Skin epidermis (tissue), 12 donors: ENCODE measurements at regions not wholly inside any gene's neighbourhood (a gene's known extent, or its start where the extent isn't known, plus 50 kb on each side); places are given as distances from the start of the nearest gene placed in this dataset.
A peak's percentile ranks its signal among the peaks of the same experiment; 100 is the strongest.
"Not testable (repeated sequence)": the region's sequence is repeated elsewhere in the genome, so short reads cannot be mapped to it uniquely, and the experiment has no call there.

Source experiments
- H3K27ac ChIP-seq, 21 experiments: fragments of 200-600 bp; sonication (generic) in 11 of 21; one replicate each; pipeline ENCODE4 v1.5.0; 2020; ENCODE audit warnings: mild to moderate bottlenecking in 3 of 21, inconsistent platforms in 2 of 21, moderate library complexity in 2 of 21
- H3K4me3 ChIP-seq, 7 experiments: fragments of 200-600 bp; sonication (generic) in 2 of 7; one replicate each; pipeline ENCODE4 v1.5.0; 2020; ENCODE audit warnings: inconsistent platforms in 2 of 7, mild to moderate bottlenecking in 2 of 7, moderate library complexity in 1 of 7

GRCh38 chr4:106546370-106546769 is 177.8 kb upstream of the GIMD1 start:
- Histone ChIP-seq H3K4me3 (no peak overlapping the region), H3K27ac (no peak overlapping the region)

- H3K27ac ChIP-seq, H3K4me3 ChIP-seq: not testable (repeated sequence)
Observed at GRCh38 chr4:106542609-106543008, 174.0 kb upstream of the GIMD1 start.

DNA sequence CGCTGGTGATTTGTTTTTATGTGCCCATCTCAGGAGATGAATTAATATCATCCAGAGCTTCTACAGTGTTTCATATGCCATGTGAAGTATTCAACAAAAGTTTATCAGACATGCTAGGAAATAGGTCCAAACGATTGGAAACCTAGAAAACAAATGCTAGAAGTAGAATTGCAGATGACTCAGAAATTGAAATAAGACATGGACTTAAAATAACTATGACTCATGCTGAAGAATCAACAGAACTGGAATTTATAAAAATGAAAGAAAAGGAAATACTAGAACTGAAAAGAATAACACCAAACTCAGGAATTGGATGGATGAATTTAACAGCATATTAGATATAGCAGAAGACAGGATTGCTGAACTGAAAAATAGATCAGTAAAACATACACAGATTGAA is 172.7 kb upstream of the GIMD1 start:
- Histone ChIP-seq H3K27ac (no peak overlapping the region), H3K4me3 (no peak overlapping the region)

DNA sequence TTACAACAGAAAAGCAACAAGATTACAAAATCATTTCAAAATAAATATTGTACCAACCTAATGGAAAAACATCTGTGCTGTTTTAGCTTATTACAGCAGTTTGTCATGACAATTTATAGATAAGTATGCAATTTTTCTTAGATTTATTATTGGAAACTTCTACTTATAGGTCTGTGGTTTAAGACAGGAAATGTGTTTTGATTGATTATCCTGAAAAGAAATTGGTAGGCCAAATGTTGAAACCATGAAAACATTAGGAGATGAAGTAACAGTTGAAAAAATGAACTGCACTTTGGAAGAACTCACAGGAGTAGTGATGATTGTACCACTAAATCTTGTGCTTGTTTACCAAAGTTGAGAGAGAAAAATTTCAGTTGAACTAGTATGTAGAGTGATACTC is 162.2 kb upstream of the GIMD1 start:
- Histone ChIP-seq H3K27ac (no peak overlapping the region), H3K4me3 (no peak overlapping the region)

DNA sequence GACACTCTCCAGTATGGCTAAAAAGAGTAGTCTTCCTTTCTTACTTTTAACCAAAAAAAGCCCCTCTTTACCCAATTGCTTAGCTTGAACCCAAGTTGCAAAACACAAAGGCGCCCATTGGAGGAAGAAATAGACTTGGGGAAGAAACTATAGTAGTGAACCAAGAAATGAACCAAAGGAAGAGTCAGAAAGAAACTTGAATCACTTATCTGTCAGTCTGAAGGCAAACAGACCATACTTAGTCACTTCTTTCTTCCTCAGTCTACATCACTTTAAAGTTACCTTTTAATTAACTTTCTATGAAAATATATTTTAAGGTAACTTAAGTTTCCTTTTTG is 161.4 kb upstream of the GIMD1 start:
- H3K27ac ChIP-seq: peak overlapping the region in 3 of 21 experiments; percentile 10 to 46 (median 38)
- no peak overlapping the region for H3K4me3 ChIP-seq

- no peak overlapping the region for H3K4me3 ChIP-seq
Observed at GRCh38 chr4:106529348-106530023, 160.9 kb upstream of the GIMD1 start.

DNA sequence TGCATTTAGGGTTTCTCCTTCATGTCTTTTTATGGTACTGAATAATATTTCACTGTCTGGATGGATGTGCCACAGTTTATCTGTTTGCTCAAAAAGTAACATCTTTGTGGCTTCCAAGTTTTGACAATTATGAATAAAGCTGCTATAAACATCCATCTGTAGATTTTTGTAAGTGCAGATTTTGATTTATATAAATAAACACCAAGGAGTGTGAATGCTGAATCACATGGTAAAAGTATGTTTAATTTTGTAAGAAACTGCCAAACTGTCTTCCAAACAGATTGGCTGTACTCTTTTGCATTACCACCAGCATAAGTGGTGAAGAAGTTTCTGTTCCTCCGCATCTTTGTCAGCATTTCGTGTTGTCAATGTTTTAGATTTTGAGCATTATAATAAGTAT is 158.7 kb upstream of the GIMD1 start:
- no peak overlapping the region for H3K27ac ChIP-seq
- no peak overlapping the region for H3K4me3 ChIP-seq

More at GRCh38 chr4:106529348-106530023, 160.9 kb upstream of the GIMD1 start:
- H3K27ac ChIP-seq: peak overlapping the region in 1 of 21 experiments; percentile 46

DNA sequence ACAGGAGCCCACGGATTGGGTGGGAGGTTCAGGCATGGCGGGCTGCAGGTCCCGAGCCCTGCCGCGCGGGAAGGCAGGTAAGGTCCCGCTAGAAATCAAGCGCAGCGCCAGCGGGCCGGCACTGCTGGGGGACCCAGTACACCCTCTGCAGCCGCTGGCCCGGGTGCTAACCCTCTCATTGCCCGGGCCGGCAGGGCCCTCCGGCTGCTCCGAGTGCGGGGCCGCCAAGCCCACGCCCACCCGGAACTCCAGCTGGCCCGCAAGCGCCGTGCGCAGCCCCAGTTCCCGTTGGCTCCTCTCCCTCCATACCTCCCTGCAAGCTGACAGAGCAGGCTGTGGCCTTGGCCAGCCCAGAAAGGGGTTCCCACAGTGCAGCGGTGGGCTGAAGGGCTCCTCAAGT is 156.8 kb upstream of the GIMD1 start:
- not testable (repeated sequence) for H3K27ac ChIP-seq, H3K4me3 ChIP-seq

DNA sequence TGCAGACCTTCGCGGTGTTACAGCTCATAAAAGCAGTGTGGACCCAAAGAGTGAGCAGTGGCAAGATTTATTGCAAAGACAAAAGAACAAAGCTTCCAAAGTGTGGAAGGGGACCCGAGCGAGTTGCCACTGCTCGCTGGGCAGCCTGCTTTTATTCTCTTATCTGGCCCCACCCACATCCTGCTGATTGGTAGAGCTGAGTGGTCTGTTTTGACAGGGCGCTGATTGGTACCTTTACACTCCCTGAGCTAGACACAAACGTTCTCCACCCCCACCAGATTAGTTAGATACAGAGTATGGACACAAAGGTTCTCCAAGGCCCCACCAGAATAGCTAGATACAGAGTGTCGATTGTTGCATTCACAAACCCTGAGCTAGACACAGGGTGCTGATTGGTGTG is 156.2 kb upstream of the GIMD1 start:
- H3K27ac ChIP-seq, H3K4me3 ChIP-seq: not testable (repeated sequence)

DNA sequence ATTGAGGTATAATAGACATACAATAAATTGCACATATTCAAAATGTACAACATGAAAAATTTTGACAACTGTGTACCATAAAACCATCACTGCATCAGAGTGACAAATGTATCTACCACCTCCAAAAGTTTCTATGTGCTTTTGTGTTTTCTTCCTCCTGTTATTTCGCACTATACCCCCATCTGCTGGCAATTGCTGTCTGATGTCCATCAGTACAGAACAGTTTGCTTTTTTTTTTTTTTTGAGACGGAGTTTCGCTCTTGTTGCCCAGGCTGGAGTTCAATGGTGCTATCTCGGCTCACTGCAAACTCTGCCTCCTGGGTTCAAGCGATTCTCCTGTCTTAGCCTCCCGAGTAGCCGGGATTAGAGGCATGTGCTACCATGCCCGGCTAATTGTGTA is 154.3 kb upstream of the GIMD1 start:
- H3K4me3 ChIP-seq: no peak overlapping the region
- no peak overlapping the region for H3K27ac ChIP-seq

- H3K4me3 ChIP-seq: no peak overlapping the region
- no peak overlapping the region for H3K27ac ChIP-seq
Observed at GRCh38 chr4:106512706-106513105, 144.1 kb upstream of the GIMD1 start.

- no peak overlapping the region for H3K4me3 ChIP-seq
- H3K27ac ChIP-seq: no peak overlapping the region
Observed at GRCh38 chr4:106507440-106507839, 138.9 kb upstream of the GIMD1 start.

- Histone ChIP-seq H3K4me3 (no peak overlapping the region), H3K27ac (no peak overlapping the region)
Observed at GRCh38 chr4:106503116-106504050, 134.8 kb upstream of the GIMD1 start.

- H3K4me3 ChIP-seq: no peak overlapping the region
- H3K27ac ChIP-seq: no peak overlapping the region
Observed at GRCh38 chr4:106502106-106502699, 133.6 kb upstream of the GIMD1 start.

DNA sequence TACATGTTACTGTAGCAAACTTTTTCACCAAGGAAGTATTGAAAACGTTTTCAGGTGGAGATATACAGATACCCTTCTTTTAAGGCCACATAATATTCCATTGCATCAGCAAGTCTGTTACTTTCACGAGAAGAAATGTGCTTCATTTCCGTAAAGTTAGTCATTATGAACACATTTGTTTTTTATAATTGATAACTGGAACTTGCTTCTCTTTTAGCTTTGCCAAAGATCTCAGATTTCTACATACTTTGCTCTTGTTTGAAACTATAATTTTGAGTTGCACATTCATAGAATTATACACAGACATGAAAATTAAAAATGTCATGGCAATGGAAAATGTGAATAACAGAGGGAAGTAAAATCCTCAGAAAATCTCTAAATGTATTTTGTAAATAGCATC is 128.7 kb upstream of the GIMD1 start:
- H3K4me3 ChIP-seq: no peak overlapping the region

GRCh38 chr4:106496061-106496460 is 127.5 kb upstream of the GIMD1 start:
- H3K27ac ChIP-seq: peak overlapping the region in 1 of 21 experiments; percentile 16
- no peak overlapping the region for H3K4me3 ChIP-seq

More for the DNA sequence above, 128.7 kb upstream of the GIMD1 start:
- H3K27ac ChIP-seq: no peak overlapping the region

DNA sequence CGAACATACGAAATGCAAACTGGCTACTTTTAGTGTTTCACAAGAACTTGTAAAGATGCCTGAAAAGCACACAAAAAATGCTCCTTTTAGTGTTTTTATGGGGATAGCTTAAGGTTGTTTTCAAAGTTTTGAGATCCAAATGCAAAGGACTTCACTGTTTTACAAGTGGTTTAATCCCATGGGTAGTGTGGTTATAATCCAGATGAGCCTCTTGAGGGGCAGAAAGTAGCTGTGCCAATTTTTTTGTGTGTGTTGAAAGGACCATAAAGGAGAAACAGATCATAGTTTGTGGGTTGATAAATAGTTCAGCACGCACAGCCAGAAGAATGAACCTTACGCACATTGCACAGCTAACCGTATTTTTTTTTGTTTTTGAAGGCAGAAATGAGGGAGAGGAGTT is 126.9 kb upstream of the GIMD1 start:
- H3K4me3 ChIP-seq: no peak overlapping the region
- no peak overlapping the region for H3K27ac ChIP-seq

- Histone ChIP-seq H3K27ac (no peak overlapping the region), H3K4me3 (no peak overlapping the region)
Observed at GRCh38 chr4:106494066-106494465, 125.5 kb upstream of the GIMD1 start.

DNA sequence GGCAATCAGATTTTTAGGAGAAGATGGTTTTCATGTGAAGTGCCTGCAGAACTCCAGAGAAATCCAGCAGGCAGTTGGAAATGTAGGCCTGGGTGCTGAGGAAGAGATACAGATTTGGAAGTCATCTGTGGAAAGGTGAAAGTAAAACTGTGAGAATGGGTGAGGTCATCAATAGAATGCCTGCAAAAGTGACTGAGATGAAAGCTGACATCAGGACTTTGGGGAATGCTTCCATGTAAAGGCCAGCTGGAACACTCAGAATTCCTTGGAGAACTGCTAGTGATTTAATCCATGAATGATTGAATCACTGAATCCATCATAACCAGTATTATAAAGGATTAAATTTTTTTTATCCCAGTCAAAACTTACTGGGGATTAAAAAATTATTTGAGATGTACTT is 124.5 kb upstream of the GIMD1 start:
- H3K4me3 ChIP-seq: no peak overlapping the region
- H3K27ac ChIP-seq: no peak overlapping the region

- no peak overlapping the region for H3K27ac ChIP-seq
- H3K4me3 ChIP-seq: no peak overlapping the region
Observed at GRCh38 chr4:106486533-106486932, 118.0 kb upstream of the GIMD1 start.

DNA sequence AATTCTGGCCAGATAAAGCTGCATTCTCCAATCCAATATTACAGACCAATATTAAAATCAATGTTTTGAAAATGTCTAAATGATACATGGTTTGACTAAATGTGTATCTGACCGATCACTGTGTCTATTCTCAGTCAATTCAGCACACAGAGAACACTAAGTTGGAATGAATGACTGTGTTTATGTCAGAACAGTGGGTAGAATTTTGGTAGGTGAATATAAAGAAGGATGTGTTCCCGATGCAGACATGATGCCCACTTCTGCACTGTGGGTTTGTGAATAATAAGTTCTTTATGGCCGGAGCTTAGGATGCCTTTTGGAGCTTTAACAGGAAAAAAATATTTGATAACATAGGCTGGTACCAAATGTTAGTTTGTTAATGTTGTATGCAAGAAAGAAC is 113.2 kb upstream of the GIMD1 start:
- Histone ChIP-seq H3K4me3 (no peak overlapping the region), H3K27ac (no peak overlapping the region)
